Thoracic aorta (tissue), 2 donors: ENCODE measurements at regions not wholly inside any gene's neighbourhood (a gene's known extent, or its start where the extent isn't known, plus 50 kb on each side); places are given as distances from the start of the nearest gene placed in this dataset.
"Not testable (repeated sequence)": the region's sequence is repeated elsewhere in the genome, so short reads cannot be mapped to it uniquely, and the experiment has no call there.

Experiments
- ATAC-seq: fragments of 150-250 bp; one replicate; pipeline ENCODE4 v1.8.0; 2017; ENCODE audit warnings: low read depth; ENCODE audit not compliant: insufficient number of reproducible peaks, low FRiP score
- DNase-seq: peaks from one replicate; pipeline ENCODE4 v3.0.0-alpha.2; 2020; ENCODE audit warnings: low spot score
- H3K27ac ChIP-seq, 2 donors: fragments of 200-600 bp; sonication (generic); 1 replicate in 1 of 2; 2 replicates in 1 of 2; pipeline ENCODE4 v1.5.1; 2016; ENCODE audit warnings: mild to moderate bottlenecking in 2 of 2, moderate library complexity in 2 of 2
- H3K27me3 ChIP-seq: fragments of 200-600 bp; sonication (generic); replicated peaks from 2 replicates; pipeline ENCODE4 v1.6.0; 2016; ENCODE audit warnings: mild to moderate bottlenecking; ENCODE audit not compliant: insufficient read depth
- H3K36me3 ChIP-seq: fragments of 200-600 bp; sonication (generic); one replicate; pipeline ENCODE4 v1.5.1; 2016
- H3K4me1 ChIP-seq, 2 donors: fragments of 200-600 bp; sonication (generic); 1 replicate in 1 of 2; 2 replicates in 1 of 2; pipeline versions ENCODE4 v1.5.1 to v1.6.0; 2016; ENCODE audit warnings: low read depth in 2 of 2, mild to moderate bottlenecking in 1 of 2; ENCODE audit not compliant: control insufficient read depth in 1 of 2
- H3K4me3 ChIP-seq: fragments of 200-600 bp; sonication (generic); 2 replicates; pipeline ENCODE4 v1.5.1; 2016; ENCODE audit warnings: mild to moderate bottlenecking
- H3K9me3 ChIP-seq: fragments of 200-600 bp; sonication (generic); 2 replicates; pipeline ENCODE4 v1.5.1; 2016
- TF ChIP-seq, protein P1 (sequence below): fragments of 200-600 bp; sonication (generic); IDR thresholded peaks from one replicate; pipeline ENCODE4 v1.5.1; 2019; ENCODE audit warnings: antibody characterized with exemption

DNA sequence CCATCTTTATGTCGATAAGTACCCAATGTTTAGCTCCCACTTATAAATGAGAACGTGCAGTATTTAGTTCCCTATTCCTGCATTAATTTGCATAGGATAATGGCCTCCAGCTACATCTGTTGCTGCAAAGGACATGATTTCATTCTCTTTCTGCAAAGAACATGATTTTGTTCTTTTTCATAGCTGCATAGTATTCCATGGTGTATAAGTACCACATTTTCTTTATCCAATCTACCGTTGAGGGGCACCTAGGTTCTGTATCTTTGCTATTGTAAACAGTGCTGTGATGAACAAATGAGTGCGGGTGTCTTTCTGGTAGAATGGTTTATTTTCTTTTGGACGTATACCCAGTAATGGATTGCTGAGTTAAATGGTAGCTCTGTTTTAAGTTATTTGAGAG, 63.0 kb downstream of the HLX start:
- H3K36me3 ChIP-seq: no peaks in the 10 kb centered on the region
- ATAC-seq: no peak
- no peaks in the 10 kb centered on the region for H3K4me1 ChIP-seq
- H3K9me3 ChIP-seq: no peaks in the 10 kb centered on the region
- H3K27me3 ChIP-seq: no peaks in the 10 kb centered on the region
- TF ChIP-seq, protein P1, sequence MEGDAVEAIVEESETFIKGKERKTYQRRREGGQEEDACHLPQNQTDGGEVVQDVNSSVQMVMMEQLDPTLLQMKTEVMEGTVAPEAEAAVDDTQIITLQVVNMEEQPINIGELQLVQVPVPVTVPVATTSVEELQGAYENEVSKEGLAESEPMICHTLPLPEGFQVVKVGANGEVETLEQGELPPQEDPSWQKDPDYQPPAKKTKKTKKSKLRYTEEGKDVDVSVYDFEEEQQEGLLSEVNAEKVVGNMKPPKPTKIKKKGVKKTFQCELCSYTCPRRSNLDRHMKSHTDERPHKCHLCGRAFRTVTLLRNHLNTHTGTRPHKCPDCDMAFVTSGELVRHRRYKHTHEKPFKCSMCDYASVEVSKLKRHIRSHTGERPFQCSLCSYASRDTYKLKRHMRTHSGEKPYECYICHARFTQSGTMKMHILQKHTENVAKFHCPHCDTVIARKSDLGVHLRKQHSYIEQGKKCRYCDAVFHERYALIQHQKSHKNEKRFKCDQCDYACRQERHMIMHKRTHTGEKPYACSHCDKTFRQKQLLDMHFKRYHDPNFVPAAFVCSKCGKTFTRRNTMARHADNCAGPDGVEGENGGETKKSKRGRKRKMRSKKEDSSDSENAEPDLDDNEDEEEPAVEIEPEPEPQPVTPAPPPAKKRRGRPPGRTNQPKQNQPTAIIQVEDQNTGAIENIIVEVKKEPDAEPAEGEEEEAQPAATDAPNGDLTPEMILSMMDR: no peak
- no peak overlapping the region for H3K27ac ChIP-seq
- DNase-seq: no peak
- H3K4me3 ChIP-seq: no peak overlapping the region

DNA sequence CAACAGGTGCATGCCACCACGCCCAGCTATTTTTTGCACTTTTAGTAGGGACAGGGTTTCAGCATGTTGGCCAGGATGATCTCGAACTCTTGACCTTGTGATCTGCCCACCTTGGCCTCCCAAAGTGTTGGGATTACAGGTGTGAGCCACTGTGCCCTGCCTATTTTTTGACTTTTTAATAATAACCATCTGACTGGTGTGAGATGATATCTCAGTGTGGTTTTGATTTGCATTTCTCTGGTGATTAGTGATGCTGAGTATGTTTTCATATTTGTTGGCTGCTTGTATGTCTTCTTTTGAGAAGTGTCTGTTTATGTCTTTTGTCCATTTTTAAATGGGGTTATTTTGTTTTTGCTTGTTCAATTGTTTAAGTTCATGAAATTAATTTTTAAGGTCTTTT, 63.7 kb downstream of the HLX start:
- not testable (repeated sequence) for H3K4me3 ChIP-seq, ATAC-seq, H3K36me3 ChIP-seq, H3K27me3 ChIP-seq, H3K4me1 ChIP-seq, H3K9me3 ChIP-seq, H3K27ac ChIP-seq, DNase-seq

DNA sequence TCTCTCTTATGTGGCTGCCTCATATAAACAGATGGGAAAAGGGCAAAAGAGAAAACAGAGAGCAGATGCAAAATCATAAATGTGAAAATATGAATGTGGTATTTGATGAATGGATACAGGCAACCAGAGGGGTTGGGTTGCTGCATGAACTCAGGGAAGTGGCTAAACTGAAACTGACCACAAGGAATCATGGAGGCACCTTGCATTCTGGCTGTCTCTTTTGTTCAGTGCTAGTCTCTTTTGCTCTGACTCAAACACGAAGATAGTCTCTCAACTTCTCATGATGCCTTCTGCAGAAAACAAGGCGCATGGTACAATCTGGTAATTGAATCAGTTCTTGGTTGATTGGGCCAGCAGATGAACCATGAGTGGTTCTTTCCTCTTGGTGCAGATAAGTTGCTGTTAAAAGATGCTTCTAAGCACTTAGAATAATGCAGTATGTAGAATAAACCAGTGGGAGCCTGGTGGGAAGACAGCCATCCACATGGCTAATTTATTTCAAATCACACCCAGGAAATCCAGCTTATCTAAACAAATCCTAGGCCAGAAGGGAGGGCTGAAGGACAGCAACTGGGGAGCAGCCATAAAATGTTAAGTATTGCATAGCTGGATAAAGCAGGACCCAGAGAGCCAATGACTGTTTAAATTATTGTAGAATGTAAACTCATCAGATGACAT, 64.2 kb downstream of the HLX start:
- Histone ChIP-seq H3K36me3 (no peaks in the 10 kb centered on the region), H3K9me3 (no peaks in the 10 kb centered on the region), H3K27me3 (no peaks in the 10 kb centered on the region), H3K27ac (no peak overlapping the region), H3K4me1 (no peaks in the 10 kb centered on the region), H3K4me3 (no peak overlapping the region)
- DNase-seq (no peak), ATAC-seq (no peak)
- TF ChIP-seq, protein P1: no peak

DNA sequence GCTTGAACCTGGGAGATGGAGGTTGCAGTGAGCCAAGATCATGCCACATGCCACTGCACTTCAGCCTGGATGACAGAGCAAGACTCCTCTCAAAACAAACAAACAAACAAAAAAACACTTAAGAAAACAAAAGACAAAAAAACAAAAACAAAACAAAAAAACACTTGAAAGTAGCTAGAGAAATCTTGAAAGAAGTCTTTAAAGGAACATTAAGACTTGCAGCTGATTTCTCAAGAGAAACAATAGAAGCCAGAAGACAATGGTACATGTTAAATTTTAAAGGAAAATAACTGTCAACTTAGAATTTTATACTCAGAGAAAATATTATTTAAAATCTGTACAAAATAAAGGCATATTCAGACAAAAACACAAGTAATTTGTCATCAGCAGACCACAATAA, 71.3 kb downstream of the HLX start:
- no peak for DNase-seq
- Histone ChIP-seq H3K36me3 (no peaks in the 10 kb centered on the region), H3K27ac (no peak overlapping the region), H3K4me1 (no peaks in the 10 kb centered on the region), H3K27me3 (no peaks in the 10 kb centered on the region), H3K4me3 (no peak overlapping the region), H3K9me3 (peaks cover 17% of the 10 kb centered on the region)
- ATAC-seq: no peak
- TF ChIP-seq, protein P1: no peak

DNA sequence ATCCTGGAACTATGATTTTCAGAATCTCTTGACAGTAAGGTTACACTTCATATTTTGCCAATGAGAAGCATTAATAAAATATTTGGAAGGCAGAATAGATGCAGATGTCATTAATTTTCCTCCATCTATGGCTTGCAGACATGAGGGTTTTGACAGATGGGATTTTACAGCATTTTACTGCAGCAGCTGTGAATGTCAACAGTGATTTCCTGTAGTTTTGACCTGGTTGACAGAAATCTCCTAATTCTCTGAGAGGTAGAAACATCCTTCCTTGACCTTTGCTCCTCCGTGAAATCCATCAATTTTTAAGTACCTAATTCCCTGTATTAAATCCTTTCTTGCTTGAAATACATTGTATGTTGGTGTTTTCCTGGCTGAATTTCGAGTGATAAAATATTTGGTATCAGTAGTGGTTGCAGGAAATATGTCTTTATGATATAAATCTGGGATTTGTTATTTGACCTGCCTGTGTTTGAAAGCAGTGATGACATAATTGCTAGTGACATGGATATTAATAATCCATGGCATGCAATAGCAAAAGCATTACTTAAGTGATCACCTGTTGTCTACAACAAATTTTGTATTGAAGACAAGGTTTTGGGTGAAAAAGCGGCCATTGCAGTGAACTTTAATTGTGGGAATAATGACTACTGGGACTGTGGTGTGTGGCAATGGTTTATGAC, 73.9 kb downstream of the HLX start:
- no peaks in the 10 kb centered on the region for H3K27me3 ChIP-seq
- no peak overlapping the region for H3K27ac ChIP-seq
- no peak overlapping the region for H3K4me3 ChIP-seq
- TF ChIP-seq, protein P1: no peak
- peaks cover 17% of the 10 kb centered on the region for H3K9me3 ChIP-seq
- H3K36me3 ChIP-seq: no peaks in the 10 kb centered on the region
- DNase-seq (no peak), ATAC-seq (no peak)
- H3K4me1 ChIP-seq: no peaks in the 10 kb centered on the region
